HG03097 (cell line): ENCODE measurements at regions not wholly inside any gene's neighbourhood (a gene's known extent, or its start where the extent isn't known, plus 50 kb on each side); places are given as distances from the start of the nearest gene placed in this dataset.
"Not testable (repeated sequence)": the region's sequence is repeated elsewhere in the genome, so short reads cannot be mapped to it uniquely, and the experiment has no call there.

Source experiments
- ATAC-seq: cut with Tn5 transposase; IDR thresholded peaks from one replicate; pipeline ENCODE4 v1.9.1; 2021; ENCODE audit not compliant: unreplicated experiment, low FRiP score

- ATAC-seq: no peak
Observed at GRCh38 chr22:22345781-22346180, 101.2 kb downstream of the VPREB1 start.

DNA sequence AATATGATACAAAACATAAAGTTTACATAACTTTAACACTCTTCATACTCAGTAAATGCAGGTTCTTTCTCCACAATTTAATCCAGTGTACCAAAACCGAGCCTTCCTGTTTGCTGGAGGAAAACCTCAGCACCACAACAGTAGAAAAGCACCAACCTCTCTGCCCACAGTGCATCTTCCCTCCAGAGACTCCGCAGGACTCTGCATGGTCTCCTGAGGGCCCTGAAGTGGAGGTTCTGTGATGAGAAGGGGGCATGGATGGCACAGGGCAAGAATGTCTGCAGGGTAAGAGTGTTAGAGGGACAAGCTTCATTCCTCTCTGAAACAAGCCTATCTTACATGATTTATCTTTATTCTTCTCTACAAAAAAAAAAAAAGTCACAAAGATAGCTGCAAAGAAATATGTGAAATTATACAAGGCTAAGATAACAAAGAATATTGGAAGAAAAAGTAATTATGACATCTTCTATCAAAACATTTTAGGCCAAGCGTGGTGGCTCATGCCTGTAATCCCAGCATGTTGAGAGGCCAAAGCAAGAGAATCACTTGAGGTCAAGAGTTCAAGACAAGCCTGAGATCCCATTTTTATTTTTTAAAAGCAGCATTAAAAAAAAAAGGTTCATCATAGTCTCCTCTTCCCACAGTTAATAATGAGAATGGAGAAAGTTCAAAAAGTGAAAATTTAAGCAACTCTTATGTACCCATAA lies 102.0 kb downstream of the VPREB1 start:
- ATAC-seq: no peak

DNA sequence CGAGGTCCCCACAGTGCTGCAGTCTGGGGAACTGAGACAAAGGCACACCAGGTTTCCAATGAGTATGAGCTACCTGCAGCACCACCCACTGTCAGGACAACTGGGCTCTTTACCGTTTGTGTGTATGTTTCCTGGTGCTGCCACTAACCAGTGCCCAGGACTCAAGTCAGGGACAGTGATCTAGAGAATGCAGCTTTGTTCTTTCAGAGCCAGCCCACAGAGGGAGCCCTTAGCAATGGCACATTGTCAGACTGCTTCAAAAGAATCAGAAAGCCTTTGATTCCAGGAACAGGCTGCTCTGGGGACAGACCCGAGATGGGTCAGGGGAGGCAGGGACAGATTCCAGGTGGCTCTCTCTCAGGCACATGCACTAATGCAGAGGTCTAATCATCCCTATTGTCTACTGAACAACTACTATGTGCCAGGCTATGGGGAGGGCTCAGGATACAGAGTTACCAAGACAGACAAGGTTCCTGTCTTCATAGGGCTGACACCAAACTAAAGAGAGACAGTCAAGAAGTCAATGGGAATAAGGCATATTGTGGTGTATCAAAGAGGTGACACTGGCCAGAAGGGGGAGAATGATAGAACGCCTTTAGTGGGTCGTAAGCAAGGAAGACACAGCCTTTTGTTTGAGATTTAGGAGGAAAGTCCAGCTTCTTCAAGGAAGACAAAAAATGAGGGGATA lies 103.7 kb downstream of the VPREB1 start:
- ATAC-seq: no peak

GRCh38 chr22:22348815-22349454 lies 104.3 kb downstream of the VPREB1 start:
- no peak for ATAC-seq

GRCh38 chr22:22349455-22349836 lies 104.9 kb downstream of the VPREB1 start:
- no peak for ATAC-seq

- no peak for ATAC-seq
Observed at GRCh38 chr22:22351366-22351765, 106.8 kb downstream of the VPREB1 start.

GRCh38 chr22:22352371-22352999 lies 107.9 kb downstream of the VPREB1 start:
- no peak for ATAC-seq

- no peak for ATAC-seq
Observed at GRCh38 chr22:22355096-22355834, 110.7 kb downstream of the VPREB1 start.

GRCh38 chr22:22357024-22357883 lies 112.7 kb downstream of the VPREB1 start:
- ATAC-seq: no peak

- no peak for ATAC-seq
Observed at GRCh38 chr22:22358152-22358551, 113.6 kb downstream of the VPREB1 start.

GRCh38 chr22:22358686-22359085 lies 114.1 kb downstream of the VPREB1 start:
- no peak for ATAC-seq

DNA sequence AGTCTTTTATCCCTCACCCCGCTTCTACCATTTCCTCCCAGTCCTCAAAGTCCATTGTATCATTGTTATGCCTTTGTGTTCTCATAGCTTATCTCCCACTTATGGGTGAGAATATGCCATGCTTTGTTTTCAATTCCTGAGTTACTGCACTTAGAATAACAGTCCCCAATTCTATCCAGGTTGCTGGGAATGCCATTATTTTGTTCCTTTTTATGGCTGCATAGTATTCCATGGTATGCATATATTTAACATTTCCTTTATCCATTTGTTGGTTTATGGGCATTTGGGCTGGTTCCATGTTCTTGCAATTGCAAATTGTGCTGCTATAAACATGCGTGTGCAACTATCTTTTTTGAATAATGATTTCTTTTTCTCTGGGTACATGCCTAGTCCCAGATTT lies 114.9 kb downstream of the VPREB1 start:
- ATAC-seq: no peak

DNA sequence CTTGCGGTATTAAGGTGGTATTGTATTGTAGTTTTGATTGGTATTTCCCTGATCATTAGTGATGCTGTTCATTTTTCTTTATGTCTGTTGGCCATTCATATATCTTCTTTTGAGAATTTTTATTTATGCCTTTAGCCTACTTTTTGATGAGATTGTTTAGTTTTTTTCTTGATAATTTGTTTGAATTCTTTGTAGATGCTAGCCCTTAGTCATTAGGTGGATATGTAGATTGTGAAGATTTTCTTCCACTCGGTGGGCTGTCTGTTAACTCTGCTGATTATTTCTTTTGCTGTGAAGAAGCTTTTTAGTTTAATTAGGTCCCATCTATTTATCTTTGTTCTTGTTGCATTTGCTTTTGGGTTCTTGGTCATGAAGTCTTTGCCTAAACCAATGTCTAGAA lies 115.4 kb downstream of the VPREB1 start:
- ATAC-seq: no peak

- ATAC-seq: no peak
Observed at GRCh38 chr22:22362311-22362710, 117.7 kb downstream of the VPREB1 start.

DNA sequence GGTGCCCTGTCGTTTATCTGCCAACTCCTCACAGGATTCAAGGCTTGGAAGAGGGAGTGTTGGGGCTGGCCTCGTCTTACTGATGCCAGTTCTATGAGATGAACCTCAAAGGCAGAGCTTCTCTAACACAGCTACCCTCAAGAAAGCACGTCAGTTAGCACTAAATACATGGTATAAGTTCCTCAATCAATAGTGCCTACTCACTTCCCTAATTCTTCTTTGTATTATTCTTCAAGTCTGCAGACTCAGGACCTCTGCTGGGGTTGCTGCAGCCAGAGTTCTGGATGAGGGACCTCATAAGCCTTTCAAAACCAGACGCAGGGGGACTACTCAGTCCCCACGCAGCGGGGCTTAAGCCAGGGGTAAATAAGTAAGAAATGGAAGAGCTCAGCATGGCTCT lies 118.3 kb downstream of the VPREB1 start:
- ATAC-seq: no peak

DNA sequence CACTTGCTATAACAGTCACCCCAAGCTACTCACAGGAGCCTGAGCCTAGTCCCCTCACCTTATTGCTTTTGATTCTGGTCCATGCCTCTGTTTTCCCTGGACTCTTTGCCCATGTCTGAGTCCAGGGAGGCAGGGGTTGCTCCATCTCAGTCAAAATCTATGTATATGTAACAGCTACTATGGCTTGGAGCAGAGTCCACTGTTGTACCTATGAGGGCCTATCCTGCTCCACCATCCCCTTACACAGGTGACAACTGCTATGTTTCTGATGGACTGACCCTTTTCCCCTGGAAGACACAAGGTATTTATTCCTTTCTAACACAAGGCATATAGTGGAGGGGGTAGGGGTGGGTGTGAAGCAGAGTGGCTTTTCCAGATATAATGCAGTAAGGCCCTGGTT lies 119.6 kb downstream of the VPREB1 start:
- ATAC-seq: no peak

DNA sequence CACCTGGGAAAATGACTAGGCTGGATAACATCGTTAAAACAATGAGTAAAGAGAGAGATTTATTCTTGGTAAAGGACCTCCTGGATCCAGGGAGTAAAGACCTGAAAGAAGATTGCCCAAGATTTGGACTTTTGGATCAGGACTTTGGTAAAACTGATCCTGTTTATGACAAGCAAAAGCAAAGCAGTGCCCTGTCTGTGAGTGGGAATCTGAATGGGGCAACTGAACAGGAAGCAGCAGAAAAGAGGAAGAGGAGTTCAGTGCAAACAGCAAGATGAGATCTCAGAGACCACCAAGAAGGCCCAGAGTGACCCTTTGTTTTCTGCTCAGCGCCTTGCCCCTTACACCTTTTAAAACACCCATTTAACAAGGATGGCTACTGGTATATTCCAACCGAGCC lies 122.0 kb downstream of the VPREB1 start:
- ATAC-seq: no peak

DNA sequence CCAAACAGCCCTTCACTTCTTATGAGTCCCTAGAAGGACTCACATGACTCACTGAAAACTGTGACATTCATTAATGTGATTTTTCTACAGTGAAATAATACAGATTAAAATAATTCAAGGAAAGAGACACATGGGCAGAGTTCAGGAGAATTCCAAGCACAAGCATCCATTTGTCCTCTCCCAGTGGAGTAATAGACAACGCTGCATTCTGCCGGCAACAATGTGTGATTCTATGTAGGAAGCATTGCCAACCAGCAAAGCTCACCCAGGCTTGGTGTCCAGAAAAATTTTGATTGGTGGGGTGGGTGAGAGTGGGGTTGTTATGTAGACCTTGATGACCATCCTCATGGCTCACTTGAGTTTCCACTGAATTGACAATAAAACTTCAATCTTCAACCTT lies 123.9 kb downstream of the VPREB1 start:
- no peak for ATAC-seq

DNA sequence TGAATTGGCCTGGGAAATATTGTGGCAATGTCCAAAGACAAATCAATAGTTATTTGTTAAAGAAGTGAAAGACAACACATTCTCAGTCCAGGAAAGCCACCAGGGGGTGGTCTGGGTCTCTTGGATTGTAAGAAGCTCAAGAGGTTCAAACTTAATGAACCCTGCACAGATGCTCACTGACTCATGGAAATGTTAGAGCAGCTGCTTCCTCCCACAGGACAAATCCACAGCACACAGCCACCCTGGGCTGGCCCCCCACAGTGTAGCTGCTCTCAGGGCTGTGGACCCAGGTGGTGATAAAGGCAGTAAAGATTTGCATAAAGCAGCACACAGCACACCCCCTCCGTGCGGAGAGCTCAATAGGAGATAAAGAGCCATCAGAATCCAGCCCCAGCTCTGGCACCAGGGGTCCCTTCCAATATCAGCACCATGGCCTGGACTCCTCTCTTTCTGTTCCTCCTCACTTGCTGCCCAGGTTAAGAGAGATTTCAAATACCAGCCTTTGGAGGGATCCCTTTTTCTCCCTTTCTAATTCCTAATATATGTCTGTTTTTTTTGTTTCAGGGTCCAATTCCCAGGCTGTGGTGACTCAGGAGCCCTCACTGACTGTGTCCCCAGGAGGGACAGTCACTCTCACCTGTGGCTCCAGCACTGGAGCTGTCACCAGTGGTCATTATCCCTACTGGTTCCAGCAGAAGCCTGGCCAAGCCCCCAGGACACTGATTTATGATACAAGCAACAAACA lies 124.8 kb downstream of the VPREB1 start:
- ATAC-seq: not testable (repeated sequence)
